HUDEP-2 (cell line): ENCODE measurements at regions not wholly inside any gene's neighbourhood (a gene's known extent, or its start where the extent isn't known, plus 50 kb on each side); places are given as distances from the start of the nearest gene placed in this dataset.

Experiments used
- DNase-seq, 76 experiments: peaks; one replicate each; lab custom pipeline; 2025; ENCODE audit not compliant: unreplicated experiment in 76 of 76; lab: John Stamatoyannopoulos, UW

DNA sequence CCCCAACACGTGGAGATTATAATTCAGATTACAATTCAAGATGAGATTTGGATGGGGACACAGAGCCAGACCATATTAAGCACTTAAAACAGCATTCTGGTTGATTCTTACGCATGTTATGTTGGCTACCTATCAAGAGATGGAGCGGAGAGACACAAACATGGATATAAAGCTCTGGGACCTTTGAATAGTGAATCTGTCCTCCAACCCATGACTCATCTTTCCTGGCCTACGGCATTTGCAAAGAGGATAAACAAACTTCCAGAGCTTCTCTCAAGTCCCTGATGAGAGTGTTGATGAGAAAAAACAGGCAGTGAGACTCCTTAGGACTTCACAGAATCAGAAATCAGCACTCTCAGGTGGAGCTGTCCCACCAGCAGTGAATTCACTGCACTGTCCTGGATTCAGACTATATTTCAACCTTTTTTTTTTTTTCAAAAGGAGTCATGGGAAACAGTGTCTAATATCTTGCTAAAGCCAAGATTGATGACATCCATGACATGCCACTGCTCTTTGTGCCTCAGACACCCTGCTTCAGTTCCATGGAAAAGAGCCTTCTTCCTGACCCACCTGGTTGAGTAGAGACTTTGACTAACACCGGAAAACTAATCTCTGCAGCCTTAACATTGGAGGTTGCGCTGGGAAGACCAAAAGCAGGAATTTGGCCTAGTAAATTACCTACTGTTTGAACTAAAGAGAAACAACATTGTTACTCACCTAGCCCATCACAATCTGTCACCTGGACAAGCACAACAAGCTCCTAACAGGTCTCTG, 62.1 kb upstream of the NPAS2 start:
- no peak for DNase-seq

DNA sequence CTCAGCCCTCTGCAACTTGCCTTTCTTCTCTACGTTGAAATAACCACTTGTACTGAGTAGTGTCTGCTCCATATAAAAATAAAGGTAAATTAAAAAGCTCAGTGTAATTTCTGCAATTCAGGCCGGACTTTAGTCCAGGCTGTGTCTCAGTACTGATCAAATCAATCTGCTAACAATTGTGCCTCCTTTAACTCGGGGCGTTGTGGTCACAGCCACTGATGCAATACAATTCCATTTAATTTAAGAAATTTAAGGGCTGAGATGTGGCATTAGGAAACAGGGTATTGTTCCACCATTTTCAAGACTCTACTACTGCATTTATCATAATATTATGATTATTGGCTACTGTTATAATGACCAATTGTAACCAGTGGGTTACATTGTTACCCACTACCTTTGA, 60.0 kb upstream of the NPAS2 start:
- DNase-seq, result no peak

GRCh38 chr2:100761365-100761764, 58.6 kb upstream of the NPAS2 start:
- no peak for DNase-seq

DNA sequence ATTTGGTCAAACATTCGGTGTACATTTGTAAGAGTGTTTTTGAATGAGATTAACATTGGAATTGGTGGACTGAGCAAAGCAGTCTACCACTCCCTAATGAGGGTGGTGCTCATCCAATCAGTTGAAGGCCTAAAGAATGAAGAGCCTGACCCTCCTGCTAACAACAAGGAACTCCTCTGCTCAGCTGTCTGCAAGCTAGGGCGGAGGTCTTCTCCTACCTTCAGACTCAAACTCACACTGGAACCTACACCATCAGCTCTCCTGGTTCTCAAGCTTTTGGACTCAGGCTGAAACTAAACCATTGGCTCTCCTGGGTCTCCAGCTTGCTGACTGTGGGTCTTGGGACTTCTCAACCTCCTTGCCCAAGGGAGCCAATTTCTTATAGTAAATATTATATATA, 55.5 kb upstream of the NPAS2 start:
- DNase-seq, result no peak

DNA sequence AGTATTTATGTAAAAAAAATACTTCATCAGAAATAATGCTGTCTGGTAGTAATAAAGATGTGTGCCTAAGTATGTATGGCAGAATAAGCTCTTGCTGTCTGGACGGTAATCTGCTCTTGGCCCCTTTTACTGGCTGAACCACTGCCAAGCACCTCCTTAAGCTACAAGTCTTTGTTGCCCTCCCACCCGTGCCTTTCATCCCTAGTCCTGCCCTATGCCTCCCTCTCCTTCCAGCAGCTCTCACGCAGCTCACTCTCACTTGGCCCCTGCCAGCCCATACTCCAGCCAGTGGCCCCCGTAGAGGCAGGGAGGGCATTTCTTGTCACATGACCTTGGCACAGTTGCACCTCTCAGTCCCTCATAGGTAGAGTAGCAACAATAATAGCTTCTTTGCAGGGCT, 54.5 kb upstream of the NPAS2 start:
- no peak for DNase-seq

GRCh38 chr2:100766256-100766655, 53.7 kb upstream of the NPAS2 start:
- no peak for DNase-seq

GRCh38 chr2:100766806-100767205, 53.1 kb upstream of the NPAS2 start:
- no peak for DNase-seq

GRCh38 chr2:100767224-100767653, 52.7 kb upstream of the NPAS2 start:
- no peak for DNase-seq

DNA sequence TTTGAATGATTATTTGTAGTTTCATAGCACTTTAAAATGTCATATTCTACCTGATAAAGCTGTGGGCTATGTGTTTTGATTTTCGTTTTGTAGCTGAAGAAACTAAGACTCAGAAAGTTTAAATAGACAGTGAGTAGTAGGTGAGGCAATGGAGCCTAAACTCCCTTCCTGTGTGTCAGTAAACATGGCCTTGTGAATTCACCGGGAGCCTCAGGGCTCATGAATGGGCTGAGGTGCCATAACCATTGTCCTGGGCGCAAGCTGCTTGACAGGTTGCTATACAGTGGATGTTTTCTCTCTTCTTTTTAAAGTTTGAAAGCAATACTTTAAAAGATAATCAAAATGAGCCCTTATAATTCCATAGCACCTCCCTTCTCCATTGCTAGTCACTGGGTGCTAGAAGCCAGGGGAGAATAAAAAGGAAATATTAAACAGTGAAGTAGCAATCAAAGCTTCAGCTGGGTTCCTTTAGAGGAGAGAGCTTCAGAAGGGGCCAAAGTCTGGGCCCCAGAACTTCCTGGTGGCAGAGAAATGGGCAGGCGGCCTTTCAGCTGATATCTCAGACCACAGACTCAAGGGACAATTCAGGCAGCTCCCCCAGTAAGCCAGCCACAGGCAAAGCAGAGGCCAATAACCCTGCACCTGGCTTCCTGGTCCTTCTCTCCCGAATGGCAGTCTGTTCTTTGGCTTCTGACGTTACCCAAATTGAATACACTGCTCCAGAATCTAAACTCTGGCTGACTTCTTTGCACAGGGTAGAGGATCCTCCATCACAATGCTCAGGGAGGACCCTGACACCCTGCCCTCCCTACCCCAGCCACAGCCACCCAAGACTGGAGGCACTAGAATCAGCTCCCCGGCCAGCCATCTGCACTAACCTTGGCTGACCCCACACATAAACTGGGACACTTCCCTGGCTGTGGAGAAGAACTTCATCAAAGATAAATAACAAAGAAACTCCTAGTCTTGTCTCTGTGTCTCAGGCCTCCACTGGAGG, 51.8 kb upstream of the NPAS2 start:
- DNase-seq, result no peak
